HG02763 (cell line): ENCODE measurements at regions not wholly inside any gene's neighbourhood (a gene's known extent, or its start where the extent isn't known, plus 50 kb on each side); places are given as distances from the start of the nearest gene placed in this dataset.
"Not testable (repeated sequence)": the region's sequence is repeated elsewhere in the genome, so short reads cannot be mapped to it uniquely, and the experiment has no call there.

ENCODE experiments used
- ATAC-seq: cut with Tn5 transposase; IDR thresholded peaks from one replicate; pipeline ENCODE4 v1.9.1; 2021; ENCODE audit warnings: mild to moderate bottlenecking, moderate library complexity; ENCODE audit not compliant: unreplicated experiment

- no peak for ATAC-seq
Observed at GRCh38 chr2:125185691-125186270, 1160.7 kb downstream of the CNTNAP5 start.

- ATAC-seq = no peak
Observed at GRCh38 chr2:125207431-125207830, 1182.3 kb downstream of the CNTNAP5 start.

GRCh38 chr2:125216321-125216720 is 1191.2 kb downstream of the CNTNAP5 start:
- no peak for ATAC-seq

- ATAC-seq = no peak
Observed at GRCh38 chr2:125224188-125224587, 1199.1 kb downstream of the CNTNAP5 start.

- ATAC-seq = no peak
Observed at GRCh38 chr2:125224830-125225229, 1199.7 kb downstream of the CNTNAP5 start.

- ATAC-seq = no peak
Observed at GRCh38 chr2:125227843-125228392, 1202.8 kb downstream of the CNTNAP5 start.

- ATAC-seq = no peak
Observed at GRCh38 chr2:125240870-125241269, 1215.8 kb downstream of the CNTNAP5 start.

- no peak for ATAC-seq
Observed at GRCh38 chr2:125243074-125243473, 1218.0 kb downstream of the CNTNAP5 start.

GRCh38 chr2:125254010-125254409 is 1228.9 kb downstream of the CNTNAP5 start:
- ATAC-seq = no peak

- no peak for ATAC-seq
Observed at GRCh38 chr2:125259451-125259850, 1234.4 kb downstream of the CNTNAP5 start.

GRCh38 chr2:125260366-125260930 is 1235.4 kb downstream of the CNTNAP5 start:
- not testable (repeated sequence) for ATAC-seq

GRCh38 chr2:125264453-125264852 is 1239.4 kb downstream of the CNTNAP5 start:
- no peak for ATAC-seq

- ATAC-seq = no peak
Observed at GRCh38 chr2:125267683-125268082, 1242.6 kb downstream of the CNTNAP5 start.

GRCh38 chr2:125272651-125273050 is 1247.6 kb downstream of the CNTNAP5 start:
- no peak for ATAC-seq

GRCh38 chr2:125274718-125275117 is 1249.6 kb downstream of the CNTNAP5 start:
- no peak for ATAC-seq

- no peak for ATAC-seq
Observed at GRCh38 chr2:125280265-125280664, 1255.2 kb downstream of the CNTNAP5 start.

- no peak for ATAC-seq
Observed at GRCh38 chr2:125281242-125281641, 1256.2 kb downstream of the CNTNAP5 start.

- no peak for ATAC-seq
Observed at GRCh38 chr2:125296742-125297141, 1271.7 kb downstream of the CNTNAP5 start.

- ATAC-seq = no peak
Observed at GRCh38 chr2:125310657-125311364, 1285.7 kb downstream of the CNTNAP5 start.

GRCh38 chr2:125312342-125312741 is 1287.3 kb downstream of the CNTNAP5 start:
- no peak for ATAC-seq

GRCh38 chr2:125313806-125314205 is 1288.7 kb downstream of the CNTNAP5 start:
- no peak for ATAC-seq

GRCh38 chr2:125318740-125319139 is 1293.7 kb downstream of the CNTNAP5 start:
- ATAC-seq = no peak
